RPMI7951 (cell line): ENCODE measurements at regions not wholly inside any gene's neighbourhood (a gene's known extent, or its start where the extent isn't known, plus 50 kb on each side); places are given as distances from the start of the nearest gene placed in this dataset.

Experiments used
- DNase-seq: peaks from one replicate; pipeline ENCODE4 v3.0.0-alpha.2; 2012; ENCODE audit warnings: low read depth

DNA sequence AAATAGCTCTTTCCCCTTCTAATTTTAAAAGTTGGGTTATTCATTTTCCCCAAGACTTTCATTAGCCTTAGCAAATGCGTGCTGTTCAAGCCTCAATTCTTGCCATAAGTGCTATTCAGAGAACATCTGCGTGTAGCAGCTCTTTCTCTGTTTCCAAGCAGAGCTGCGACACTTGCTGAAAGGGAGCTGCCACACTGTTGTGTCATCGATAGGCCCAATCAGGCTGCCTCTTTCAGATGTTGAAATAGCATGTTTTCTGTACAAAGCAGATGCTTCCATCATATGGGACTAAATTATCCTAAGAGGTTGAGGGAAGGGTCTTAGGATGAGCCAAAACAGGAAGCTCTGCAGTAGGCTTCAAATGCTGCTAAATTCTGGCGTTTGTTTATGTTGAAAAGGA, 220.9 kb upstream of the CDC14C start:
- no peak for DNase-seq

DNA sequence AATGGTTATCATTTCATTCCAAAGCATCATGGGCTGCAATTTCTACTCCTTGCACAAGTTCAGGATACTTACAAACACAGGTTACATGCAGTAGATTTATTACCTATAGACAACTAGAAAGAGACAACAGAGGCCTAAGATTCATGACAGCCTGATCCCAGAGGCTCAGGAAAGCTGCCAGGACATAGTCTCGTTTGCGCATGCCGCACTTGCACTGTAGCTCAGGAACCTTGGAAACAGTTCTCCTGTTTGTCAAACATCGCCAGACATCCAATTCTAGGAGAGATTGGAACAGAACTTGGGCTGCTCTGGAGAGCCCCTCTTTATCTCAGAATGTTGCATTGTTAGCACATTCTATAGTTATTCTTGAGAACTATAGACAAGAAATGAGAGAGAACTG, 216.2 kb upstream of the CDC14C start:
- no peak for DNase-seq

DNA sequence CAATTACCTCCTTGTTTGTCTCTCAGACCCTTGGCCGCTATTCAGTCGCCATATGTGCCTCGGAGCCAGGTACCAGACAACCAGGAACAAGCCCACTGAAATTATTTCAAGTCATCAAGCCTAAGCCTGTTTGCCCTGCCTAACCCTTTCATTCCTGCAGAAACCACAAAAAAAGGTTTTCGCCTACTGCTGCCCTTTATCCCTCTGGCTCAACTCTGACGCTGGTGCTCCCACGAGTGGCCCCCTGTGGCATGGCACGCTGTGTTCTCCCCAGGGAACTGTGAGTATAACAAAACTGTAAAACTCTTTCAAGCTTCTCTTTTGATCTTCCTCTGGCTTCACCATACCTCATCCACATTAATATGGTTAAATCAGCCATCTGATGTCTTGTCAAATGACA, 215.7 kb upstream of the CDC14C start:
- DNase-seq, result no peak

DNA sequence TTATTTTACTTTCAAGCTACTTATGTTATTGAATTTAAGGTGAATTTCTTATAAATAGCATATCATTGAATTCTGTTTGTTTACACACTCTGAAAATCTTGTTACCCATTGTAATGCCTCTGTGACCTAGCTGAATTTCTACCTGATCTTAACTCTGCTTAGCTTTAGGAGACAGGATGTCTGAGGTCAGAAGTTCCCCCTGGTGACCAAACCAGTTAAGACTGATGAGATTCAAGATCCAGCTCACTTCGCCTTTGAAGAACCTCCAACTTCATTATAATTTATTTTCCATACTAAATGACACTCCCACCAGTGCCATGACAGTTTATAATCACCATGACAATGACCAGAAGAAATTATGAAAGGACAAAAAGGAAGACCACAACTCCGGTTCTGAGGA, 213.4 kb upstream of the CDC14C start:
- DNase-seq, result no peak

DNA sequence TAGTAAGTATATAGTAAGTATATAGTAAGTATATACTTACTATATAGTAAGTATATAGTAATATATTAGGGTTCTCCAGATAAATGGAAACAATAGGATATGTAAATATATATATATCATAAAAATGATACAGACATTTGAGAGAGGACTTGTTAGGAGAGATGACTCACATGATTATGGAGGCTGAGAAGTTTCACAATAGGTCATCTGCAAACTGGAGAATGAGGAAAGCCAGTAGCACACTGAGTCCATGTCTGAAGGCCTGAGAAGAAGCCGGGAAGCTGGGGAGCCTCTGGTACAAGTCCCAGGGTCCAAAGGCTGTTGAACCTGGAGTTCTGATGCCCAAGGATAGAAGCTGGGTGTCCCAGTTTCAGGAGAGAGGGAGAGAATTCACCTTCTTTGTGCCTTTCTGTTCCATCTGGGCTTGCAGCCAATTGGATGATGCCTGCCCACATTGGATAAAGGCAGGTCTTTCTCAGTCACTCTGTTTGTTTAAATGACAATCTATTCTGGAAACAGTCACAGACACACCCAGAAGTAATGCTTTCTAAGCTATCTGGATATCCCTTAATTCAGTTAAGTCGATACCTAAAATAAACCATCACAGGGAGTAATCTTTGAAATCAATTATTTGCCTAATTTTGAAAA, 205.5 kb upstream of the CDC14C start:
- no peak for DNase-seq

DNA sequence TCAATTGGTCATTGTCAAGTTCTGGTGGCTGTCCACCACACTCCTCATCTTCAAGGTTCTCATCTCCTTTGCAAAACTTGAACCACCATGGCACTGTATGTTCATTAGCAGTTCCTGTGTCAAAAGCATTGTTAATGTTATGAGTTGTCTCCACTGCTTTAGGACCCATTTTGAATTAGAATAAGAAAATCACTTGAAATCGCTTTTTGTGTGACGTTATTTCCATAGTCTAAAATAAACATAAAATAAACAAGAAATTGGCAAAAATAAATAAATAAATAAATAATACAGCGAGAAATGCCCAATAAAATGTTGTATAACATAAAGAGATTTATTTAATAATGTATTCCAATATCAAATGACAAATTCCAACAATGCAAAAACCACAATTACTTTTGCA, 195.5 kb upstream of the CDC14C start:
- no peak for DNase-seq

DNA sequence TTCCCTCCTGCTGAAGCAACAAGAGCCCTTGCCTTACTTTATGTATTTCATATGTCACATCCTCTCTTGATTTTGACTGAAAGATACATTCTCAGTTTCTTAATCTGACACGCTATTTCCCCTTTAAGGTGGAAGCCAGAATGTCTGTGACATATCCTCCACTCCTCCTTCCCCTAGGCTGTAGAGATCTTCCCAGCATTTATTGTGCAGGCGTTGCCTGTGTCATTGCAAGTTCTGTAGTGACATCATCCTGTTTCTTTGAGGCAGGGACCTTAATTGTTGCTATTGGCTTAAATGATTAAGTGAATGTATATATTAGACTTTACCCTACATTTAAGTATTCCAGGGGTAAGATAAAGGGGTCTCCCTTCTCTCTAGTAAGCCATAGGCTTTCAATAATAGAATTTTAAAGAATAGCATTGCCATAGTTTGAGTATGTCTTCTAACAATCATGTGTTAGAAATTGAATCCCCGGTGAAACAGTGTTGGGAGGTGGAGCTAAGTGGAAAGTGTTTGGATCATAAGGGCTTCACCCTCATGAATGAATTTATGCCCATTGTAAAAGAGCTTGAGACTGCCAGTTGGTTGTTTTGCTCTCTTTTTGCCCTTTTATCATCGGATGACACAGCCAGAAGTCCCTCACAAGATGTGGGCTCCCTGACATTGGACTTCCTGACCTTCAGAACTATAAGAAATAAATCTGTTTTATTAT, 189.5 kb upstream of the CDC14C start:
- no peak for DNase-seq

DNA sequence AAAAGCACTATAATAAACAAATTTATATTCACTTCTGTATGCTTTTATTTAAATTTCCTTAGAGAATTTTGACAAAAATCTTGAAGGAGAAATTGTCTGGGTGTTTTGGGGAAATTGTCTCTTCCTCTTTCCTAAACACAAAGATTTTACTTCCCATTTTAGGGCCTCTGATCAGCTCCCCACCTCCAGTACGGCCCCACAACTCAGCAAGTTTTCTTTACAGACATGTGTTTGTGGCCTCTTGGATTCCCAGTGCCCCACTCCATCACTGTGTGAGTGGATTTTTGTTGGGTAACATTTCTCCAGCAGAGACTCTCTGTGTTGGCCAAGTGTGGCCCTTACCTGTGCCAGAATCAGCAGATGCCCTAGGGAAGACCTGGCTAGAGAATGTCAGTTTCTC, 182.8 kb upstream of the CDC14C start:
- no peak for DNase-seq

DNA sequence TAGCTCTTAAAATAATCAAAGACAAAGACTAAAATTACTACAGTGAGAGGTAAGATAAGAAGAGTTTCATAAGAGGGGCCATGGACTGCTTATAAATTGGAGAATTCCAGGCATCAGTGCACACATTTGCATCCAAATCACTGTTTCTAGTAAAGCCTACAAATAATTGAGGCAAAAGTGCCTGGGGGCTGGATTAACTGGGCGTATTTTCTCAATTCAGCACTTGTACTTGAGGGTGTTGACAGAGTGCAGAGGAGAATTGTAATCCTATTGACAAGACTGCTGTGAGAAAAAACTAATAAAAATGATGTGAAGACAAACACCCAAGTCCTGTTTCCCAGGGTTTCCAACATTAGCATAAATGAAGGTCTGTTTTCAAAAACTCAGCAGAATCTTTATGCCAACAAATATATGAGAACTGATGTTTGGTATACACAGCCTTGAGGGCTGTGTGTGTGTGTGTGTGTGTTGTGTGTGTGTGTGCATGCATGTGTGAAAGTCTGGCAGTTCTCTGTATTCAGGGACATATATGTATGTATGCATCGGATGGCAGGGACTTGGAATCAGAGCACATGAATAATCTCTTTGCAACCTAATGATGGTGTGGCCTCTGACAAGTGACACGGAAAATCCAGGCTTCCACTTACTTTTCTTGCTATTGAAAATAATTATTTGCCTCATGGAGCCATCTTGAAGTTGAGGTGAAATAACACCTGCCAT, 182.1 kb upstream of the CDC14C start:
- no peak for DNase-seq

DNA sequence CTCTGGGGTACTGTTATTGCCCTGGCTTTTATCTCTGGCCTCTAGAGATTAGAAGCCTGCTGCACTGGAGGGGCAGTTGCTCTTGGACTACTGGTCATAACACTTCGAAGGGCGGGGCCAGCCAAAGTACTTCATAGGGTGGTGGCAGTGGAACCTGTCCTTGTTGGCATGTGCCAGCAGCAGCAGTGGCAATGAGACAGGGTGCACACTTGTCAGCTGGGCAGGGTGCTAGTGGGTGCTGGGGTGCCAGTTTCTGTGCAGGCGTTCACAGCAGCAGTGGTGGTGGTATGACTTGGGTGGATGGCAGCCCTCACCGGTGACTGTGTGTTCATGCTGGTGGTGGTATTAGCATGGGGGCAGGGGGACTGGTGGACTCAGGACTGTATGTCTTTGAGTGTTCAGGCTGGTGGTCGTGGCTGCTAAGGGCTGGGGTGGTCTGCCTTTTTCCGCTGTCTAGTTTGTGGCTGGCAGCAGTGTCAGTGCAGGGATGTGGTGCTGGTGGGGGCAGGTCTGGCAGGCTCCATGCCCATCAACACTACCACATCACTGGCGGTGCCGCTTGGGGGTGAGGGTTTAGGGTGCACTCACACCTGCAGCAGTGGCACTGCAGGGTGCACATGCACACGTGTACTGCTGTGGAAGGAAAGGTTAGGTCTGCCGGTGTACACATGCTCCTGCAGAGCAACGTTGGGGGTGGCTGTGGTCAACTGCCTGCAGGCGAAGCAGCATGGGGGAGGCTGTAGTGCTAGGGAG, 176.1 kb upstream of the CDC14C start:
- DNase-seq, result no peak

DNA sequence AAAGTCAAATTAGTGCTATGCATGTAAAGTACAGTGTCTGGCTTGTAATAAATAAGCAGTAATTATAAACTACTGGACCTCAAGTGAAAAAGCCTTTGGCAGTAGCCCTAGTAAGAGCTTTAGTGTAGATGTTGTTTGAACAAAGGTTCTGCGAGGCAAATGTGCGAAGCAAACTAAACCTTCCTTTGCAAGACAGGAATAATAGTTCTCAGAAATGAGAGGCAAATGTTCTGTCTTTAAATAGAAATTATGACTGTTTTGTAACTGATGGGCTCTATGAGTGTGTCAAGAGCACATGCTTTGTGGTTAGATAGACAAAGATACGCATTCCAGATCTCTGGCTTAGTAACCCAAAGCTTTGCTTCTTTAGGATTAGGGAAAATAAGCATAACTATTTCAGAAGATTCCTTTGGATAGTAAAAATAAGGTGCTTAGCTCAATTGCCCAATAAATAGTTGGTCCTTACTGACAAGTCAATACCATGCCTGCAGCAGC, 169.2 kb upstream of the CDC14C start:
- no peak for DNase-seq

DNA sequence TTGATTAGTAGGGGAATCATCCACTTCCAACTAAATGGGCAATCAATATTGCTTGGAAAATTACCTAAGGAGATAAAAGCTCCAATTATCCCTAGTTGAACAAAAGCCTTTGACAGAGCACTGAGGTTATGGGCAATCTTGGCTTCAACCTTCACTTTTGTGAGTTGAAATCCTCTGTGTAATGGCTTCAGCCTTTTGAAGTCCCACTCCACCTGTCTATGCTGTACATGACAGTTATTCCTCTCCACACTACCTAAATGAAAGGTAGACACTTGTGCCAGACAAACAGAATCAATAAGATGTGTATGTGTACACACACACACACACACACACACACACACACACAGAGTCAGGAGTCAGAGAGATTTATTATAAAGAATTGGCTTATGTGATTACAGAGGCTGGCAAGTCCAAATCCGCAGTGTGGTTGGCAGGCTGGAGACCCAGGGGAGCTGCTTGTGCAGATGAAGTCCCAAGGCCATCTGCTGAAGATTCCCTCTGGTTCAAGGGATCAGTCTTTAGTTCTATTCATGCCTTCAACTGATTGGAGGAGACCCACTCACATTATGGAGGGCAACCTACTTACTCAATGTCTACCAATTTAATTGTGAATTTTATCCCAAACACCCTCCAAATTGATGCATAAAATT, 164.8 kb upstream of the CDC14C start:
- DNase-seq, result no peak

DNA sequence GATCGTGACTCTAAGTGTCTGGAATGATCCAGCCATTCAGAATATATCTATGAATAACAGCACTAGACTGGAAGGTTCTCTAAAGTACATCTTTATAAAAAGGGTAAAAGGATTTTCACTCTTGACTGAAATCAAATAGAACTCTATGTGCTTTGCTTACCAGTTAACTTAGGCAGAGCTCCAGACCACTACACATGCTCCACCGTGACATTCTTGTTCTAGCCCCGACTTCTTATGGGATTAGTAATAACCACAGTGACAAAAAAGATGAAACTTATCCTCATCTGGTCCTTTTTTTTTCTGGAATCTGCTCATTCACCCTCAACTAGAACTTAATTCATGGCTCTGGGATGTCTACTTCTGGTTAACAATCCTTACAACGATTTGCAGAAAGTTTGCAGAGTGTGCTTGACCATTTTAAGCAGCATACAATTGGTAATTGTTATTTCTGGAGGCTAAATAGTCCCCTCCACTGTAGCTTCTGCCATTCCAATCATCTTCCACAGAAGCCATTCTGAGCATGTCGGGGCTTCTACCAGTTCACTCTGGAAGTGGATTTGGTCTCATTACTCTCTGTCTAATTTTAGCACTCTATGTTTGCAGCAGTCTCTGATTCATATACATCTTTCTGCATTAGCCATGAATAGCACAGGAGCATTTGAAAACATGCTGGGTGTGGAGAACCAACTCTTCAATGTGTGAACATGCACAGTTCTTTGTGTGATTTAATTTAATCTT, 163.7 kb upstream of the CDC14C start:
- DNase-seq, result no peak

DNA sequence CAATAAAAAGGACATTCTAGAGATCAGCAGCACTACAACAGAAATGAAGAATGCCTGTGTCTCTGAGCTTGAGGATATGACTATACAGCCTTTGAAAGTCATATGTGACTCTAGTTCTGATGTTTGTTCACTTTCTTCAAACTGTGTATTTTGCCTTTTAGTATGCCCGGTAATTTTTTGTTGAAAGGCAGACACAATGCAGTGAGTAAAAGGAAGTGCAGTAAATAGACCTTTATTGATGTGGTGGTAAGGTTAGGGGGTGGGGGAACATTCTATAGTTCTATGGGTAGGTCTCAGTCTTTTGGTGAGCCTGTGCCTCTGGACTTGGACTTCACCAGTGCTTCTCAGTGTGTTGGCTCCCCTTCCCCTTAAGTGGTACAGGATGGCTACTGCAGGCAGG, 143.5 kb upstream of the CDC14C start:
- no peak for DNase-seq

DNA sequence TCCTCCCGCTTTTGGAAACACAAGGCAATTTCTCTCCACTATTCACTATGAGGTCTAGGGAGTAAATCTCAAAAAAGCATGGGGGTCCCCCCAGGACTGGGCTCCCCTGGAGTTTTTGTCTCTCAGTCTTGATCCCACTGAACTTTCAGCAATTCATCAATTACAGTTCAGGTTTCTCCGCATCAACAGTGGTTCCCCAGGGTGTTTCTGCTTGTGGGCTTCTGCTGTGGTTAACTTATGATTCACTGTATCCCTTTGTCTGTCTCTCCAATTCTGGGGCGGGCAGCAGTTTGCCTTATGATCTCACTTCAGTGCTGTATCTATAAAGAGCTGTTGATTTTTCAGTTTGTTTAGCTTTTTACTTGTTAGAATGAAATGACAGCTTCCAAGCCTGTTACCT, 142.6 kb upstream of the CDC14C start:
- DNase-seq, result peak; percentile 25

DNA sequence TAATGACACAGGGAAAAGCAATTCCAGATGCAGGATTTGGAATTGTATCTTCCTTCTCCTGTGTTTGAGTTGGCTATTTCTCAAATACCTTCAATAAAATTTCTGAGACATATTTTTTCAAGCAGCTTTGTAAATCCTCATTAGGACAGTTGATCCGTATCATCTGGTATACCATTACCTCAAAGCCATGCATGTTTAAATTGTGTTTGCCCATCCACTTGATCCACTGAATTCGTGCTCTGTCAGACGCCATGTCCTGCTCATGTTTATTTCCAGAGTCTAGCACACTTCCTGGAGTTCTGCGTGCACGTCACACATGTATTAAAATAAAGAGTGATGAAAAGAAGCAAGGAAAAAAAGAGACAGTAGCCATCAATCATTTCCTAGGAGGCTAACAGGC, 141.8 kb upstream of the CDC14C start:
- no peak for DNase-seq

DNA sequence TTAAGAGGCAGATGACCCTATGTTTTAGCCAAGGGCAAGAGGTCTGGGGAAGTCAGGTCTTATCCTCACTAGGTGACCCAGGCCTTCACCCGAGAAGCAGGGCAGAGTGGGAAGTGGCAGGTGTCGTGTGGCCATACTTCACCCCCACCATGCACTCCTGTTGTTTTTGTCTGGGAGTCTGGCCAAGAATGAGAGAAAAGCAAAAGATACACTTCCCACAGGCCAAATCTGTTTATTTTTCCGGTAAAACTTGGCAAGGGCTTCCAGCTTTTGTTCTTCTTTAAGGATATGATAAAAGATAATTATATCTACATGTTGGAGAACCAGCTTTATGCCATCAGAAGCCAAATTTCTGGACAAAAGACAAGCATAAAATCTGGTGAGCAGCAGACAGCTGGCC, 137.4 kb upstream of the CDC14C start:
- DNase-seq, result peak; percentile 11

DNA sequence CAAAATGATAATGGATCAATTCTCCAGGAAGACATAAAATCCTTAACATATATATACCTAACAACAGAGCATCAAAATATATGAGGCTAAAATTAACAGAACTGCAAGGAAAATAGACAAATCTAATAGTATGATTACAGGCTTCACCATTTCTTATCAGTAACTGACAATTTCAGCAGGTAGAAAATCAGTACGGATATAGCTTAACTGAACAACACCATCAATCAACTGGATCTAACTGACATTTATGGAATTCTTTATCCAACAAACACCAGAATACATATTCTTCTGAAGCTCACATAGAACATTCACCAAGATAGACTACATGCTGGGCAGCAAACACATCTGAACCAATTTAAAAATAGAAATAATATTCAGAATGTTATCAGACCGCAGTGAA, 121.1 kb upstream of the CDC14C start:
- no peak for DNase-seq

DNA sequence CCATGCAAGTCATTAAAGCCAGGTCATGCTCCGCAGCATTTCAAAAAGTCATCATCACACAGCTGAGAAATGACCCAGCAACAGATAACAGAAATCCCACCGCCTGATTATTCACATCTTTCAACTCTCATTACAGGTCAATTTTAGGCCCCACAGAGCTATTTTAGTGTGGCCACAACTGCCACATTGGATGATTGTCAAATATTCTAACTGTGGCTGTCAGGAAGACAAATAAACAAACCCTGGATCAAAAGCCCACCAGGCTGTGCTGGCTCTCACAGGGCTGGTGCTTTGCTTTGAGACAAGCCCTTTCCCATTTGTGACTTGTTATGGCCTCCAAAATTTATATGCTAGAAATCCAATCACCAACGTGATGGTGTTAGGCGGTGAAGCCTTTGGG, 117.6 kb upstream of the CDC14C start:
- no peak for DNase-seq

DNA sequence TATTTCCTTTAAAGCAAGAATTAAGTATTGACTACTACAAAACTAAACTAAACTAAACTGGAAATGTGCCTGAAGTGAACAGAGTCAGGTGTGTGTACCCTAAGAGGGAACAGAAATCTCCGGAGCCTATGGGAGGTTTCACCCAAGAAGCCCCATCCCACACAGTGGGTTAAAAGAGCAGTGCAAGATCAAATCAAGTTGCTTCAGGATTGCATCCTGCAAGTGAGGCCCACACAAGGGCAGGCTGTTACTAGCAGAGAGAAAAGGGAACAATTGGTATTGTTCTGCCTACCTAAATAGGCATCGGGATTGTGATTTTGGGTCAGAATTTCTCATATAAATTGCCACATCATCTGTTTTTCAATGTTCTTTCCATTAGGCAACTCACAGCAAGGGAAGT, 113.3 kb upstream of the CDC14C start:
- no peak for DNase-seq

DNA sequence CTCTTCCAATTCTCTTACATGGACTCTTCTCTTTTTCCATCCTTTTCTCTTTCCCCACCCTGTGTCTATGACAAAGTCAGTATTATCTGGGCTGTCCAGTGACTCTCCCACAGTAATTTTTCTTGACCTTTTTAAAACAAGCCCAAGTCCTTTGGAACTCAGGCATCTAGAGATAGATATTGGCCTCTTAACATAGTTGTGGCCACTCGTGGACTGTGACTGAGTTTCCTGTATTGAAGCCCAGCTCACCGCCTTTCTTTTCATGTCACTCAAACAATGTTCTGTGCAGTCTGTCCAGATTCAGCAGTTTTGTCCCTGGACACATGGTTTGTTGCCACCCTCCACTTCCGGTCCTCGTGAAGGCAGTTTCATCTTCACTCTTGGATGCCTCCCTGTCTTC, 110.9 kb upstream of the CDC14C start:
- no peak for DNase-seq
